Skeletal muscle satellite cell (primary cell): ENCODE measurements at regions not wholly inside any gene's neighbourhood (a gene's known extent, or its start where the extent isn't known, plus 50 kb on each side); places are given as distances from the start of the nearest gene placed in this dataset.
"Not testable (repeated sequence)": the region's sequence is repeated elsewhere in the genome, so short reads cannot be mapped to it uniquely, and the experiment has no call there.

ENCODE experiments used
- H3K27me3 ChIP-seq: 2 replicates; pipeline ENCODE4 v1.7.0; 2013; ENCODE audit warnings: low read length; ENCODE audit not compliant: control insufficient read depth, insufficient read depth
- H3K36me3 ChIP-seq: 2 replicates; pipeline ENCODE4 v1.7.0; 2013; ENCODE audit warnings: mild to moderate bottlenecking, control low read depth, low read length; ENCODE audit not compliant: insufficient read depth
- H3K4me1 ChIP-seq: 2 replicates; pipeline ENCODE4 v1.7.0; 2013; ENCODE audit warnings: low read length; ENCODE audit not compliant: control insufficient read depth, insufficient read depth
- H3K4me2 ChIP-seq: 2 replicates; pipeline ENCODE4 v1.7.0; 2013; ENCODE audit warnings: mild to moderate bottlenecking, low read length
- H3K4me3 ChIP-seq: 2 replicates; pipeline ENCODE4 v1.7.0; 2013; ENCODE audit warnings: low read length
- H3K9ac ChIP-seq: 2 replicates; pipeline ENCODE4 v1.7.0; 2013; ENCODE audit warnings: mild to moderate bottlenecking, low read depth, low read length, moderate library complexity
- H3K9me3 ChIP-seq: replicated peaks from 2 replicates; pipeline ENCODE4 v1.7.0; 2013; ENCODE audit warnings: mild to moderate bottlenecking, control low read depth, low read length

DNA sequence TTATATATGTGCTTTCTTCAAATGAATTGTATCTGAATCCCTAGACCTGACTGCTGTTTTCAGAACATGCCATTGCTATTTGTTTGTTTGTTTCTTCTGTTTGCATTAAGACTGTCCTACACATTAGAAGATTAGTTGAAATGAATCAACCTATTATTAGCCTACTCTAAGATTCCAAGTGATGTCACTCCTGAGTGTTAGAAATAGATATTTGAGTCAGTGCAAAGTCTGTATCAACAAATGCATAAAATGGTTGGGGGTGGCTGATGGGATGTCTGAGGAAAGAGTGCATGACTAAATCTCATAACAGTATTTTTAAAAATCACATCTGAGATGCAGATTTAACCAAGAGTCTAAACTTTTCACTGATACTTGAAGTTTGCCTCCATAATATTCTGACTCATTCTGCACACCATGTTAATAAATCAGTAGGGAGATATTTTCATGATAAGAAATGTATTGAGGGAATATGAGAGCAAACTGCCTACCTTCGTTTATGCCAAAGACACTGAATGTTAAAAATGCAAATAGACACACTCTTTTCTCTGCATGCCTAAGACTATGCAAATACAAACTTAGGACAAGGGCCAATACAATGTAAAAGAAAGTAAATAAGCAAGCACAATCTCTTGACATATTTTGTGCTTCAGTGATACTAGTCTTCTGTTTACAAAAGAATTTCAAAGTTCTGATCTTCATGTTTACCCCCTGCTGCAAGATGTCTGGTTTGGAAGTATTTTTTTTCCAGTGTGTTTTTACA lies 253.3 kb downstream of the LIG4 start:
- Histone ChIP-seq H3K9ac (no peak overlapping the region), H3K9me3 (peaks cover 4% of the 10 kb centered on the region), H3K36me3 (no peaks in the 10 kb centered on the region)

DNA sequence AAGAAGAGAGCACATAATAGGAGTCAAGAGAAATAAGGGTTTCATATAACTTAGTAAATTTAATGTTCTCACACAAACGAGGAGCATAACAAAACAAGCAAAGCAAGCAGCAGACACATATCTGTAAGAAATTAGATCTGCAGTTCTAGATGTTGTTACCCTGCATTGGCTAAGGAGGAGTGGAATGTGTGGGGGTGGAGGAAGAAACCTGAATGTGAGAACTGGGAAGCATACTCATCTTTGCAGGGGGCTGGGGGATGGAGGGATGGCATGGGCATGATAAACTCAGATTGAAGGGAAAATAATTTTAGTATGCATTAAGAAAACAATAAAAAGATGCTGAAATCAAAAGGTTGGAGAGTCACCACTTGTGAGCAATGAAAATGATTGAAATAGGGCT lies 255.0 kb downstream of the LIG4 start:
- Histone ChIP-seq H3K36me3 (no peaks in the 10 kb centered on the region), H3K4me3 (no peak overlapping the region), H3K9me3 (peaks cover 4% of the 10 kb centered on the region), H3K4me1 (no peaks in the 10 kb centered on the region), H3K4me2 (no peak overlapping the region), H3K9ac (no peak overlapping the region), H3K27me3 (no peaks in the 10 kb centered on the region)

More for the DNA sequence above, 253.3 kb downstream of the LIG4 start:
- no peaks in the 10 kb centered on the region for H3K4me1 ChIP-seq
- H3K4me2 ChIP-seq: no peak overlapping the region
- no peak overlapping the region for H3K4me3 ChIP-seq
- no peaks in the 10 kb centered on the region for H3K27me3 ChIP-seq

DNA sequence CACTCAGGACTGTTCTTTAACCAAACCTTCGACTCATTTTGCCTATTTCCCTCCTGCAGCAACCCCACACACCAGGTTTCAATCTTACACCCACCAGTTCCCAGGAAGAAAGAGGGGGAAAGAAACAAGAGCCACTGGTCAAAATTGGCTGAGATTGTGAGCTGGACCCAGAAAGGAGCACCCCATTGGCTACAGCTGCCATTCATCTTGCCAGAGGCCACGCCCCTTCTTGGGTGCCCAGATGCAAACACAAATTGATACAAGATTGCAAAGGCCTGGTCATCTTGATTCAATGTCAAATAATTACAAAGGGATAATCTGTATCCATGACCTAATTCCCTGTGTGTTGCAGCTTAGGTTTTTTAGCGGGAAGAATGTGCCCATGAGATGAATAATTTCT lies 258.4 kb downstream of the LIG4 start:
- Histone ChIP-seq H3K4me2 (no peak overlapping the region), H3K9ac (no peak overlapping the region), H3K36me3 (no peaks in the 10 kb centered on the region), H3K4me1 (no peaks in the 10 kb centered on the region), H3K4me3 (no peak overlapping the region), H3K9me3 (no peaks in the 10 kb centered on the region), H3K27me3 (no peaks in the 10 kb centered on the region)

DNA sequence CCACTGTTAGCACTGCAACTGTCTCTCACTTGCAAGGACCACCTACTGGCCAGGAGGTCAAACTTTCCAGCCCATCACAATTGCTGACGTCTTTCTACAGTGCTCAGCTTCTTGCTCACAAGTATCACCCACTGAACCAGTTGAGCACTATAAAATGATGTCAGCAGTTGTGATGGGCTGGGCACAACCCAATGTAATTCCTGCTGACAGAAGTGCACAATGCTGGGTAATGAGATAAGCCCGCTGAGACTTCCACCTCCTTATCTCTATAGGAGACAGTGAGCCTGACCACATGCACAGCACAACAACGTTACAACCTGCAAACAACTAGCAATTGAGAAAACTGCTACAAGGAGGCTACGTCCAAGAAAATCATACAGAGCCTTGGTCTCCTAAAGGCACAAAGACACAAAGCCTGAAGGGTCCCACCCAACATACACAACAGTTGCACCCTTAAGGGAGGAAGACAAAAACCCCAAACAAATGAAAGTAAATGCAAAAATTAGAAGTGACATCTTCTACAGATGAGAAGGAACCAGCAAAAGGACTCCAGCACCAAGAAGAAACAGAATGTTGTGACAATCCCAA lies 273.2 kb downstream of the LIG4 start:
- no peaks in the 10 kb centered on the region for H3K27me3 ChIP-seq
- H3K9me3 ChIP-seq: peaks cover 14% of the 10 kb centered on the region
- no peak overlapping the region for H3K9ac ChIP-seq
- no peak overlapping the region for H3K4me2 ChIP-seq
- no peak overlapping the region for H3K4me3 ChIP-seq
- no peaks in the 10 kb centered on the region for H3K36me3 ChIP-seq
- H3K4me1 ChIP-seq: no peaks in the 10 kb centered on the region

DNA sequence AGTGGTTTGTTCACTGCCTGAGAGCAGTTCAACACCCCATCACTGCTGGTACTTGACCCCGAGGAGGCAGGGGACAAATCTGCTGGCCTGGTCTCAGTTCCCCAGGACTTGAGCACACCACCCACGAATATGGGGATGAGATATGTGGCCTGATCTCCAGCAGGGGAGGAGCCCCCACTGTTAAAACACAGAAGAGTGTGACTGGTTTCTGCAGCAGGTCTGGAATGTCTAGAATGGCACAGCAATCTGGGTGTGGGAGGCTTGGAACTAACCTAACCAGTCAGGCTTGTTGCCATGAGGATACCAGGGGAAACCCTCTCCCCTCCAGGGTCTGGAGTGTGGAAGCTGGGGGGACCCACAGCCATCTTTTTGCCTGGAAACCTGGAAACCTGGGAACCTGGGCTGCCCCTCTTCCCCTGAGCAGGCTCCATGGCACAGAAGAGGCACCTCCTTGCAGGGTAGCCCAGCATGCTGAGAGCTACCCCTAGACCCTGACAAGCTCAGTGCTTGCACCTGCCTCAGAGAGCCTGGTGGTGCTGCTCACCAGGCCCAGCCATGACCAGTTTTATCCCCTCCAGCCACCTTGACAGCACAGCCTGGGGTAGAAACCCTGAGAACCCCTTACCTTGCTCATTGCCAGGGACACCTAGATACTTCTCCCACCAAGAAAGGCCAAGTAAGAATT lies 273.8 kb downstream of the LIG4 start:
- H3K4me2 ChIP-seq: no peak overlapping the region
- no peaks in the 10 kb centered on the region for H3K36me3 ChIP-seq
- no peaks in the 10 kb centered on the region for H3K4me1 ChIP-seq
- H3K4me3 ChIP-seq: no peak overlapping the region
- H3K9me3 ChIP-seq: peaks cover 14% of the 10 kb centered on the region
- no peaks in the 10 kb centered on the region for H3K27me3 ChIP-seq
- H3K9ac ChIP-seq: no peak overlapping the region

DNA sequence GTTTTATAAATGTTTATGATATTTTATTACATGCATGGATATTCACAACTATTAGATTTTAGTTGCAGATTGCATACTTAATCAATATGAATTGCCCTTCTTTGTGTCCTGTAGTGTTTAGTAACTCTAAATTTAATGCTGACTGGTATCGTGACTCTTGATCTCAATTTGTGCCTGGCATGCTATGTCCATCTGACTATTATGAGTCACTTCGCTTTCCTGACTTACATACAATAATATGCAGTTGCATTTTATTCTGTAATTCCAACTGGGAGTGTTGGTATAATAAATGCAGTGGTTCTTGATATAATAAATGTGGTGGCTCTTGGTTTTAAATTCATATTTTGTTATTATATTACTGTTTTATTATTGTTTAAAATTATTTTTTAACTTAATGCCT lies 277.5 kb downstream of the LIG4 start:
- peaks cover 14% of the 10 kb centered on the region for H3K9me3 ChIP-seq
- H3K27me3 ChIP-seq: no peaks in the 10 kb centered on the region
- H3K9ac ChIP-seq: no peak overlapping the region
- H3K4me2 ChIP-seq: no peak overlapping the region
- H3K4me1 ChIP-seq: no peaks in the 10 kb centered on the region
- H3K36me3 ChIP-seq: no peaks in the 10 kb centered on the region
- H3K4me3 ChIP-seq: no peak overlapping the region

- Histone ChIP-seq H3K4me1 (no peaks in the 10 kb centered on the region), H3K9ac (no peak overlapping the region), H3K4me3 (no peak overlapping the region), H3K9me3 (no peaks in the 10 kb centered on the region), H3K36me3 (no peaks in the 10 kb centered on the region), H3K27me3 (no peaks in the 10 kb centered on the region), H3K4me2 (no peak overlapping the region)
Measured at GRCh38 chr13:107931056-107931455, 284.3 kb downstream of the LIG4 start.

DNA sequence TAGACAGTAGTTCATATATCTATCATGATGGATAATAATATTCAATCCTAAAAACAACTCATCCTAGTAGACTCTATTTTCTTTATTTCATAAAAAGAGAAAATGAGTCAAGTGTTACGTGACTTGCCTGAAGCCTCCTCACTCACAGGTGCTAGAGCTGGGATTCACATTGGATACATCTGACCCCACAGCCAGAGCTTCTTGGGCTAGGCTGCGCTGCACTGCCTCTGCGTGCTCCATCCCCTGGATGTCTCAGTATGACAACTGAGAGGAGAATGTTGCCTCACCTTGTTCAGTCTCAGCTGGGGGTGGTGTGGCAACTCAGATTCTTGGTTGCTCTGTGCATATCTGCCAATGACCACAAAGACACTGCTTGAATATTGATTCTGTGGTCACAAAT lies 286.6 kb downstream of the LIG4 start:
- H3K27me3 ChIP-seq: no peaks in the 10 kb centered on the region
- H3K4me1 ChIP-seq: no peaks in the 10 kb centered on the region
- H3K9me3 ChIP-seq: no peaks in the 10 kb centered on the region
- no peak overlapping the region for H3K4me2 ChIP-seq
- H3K4me3 ChIP-seq: no peak overlapping the region
- no peaks in the 10 kb centered on the region for H3K36me3 ChIP-seq
- H3K9ac ChIP-seq: no peak overlapping the region

GRCh38 chr13:107927557-107927956 lies 287.8 kb downstream of the LIG4 start:
- Histone ChIP-seq H3K4me3 (no peak overlapping the region), H3K4me1 (no peaks in the 10 kb centered on the region), H3K36me3 (no peaks in the 10 kb centered on the region), H3K4me2 (no peak overlapping the region), H3K9me3 (no peaks in the 10 kb centered on the region), H3K27me3 (no peaks in the 10 kb centered on the region), H3K9ac (no peak overlapping the region)

DNA sequence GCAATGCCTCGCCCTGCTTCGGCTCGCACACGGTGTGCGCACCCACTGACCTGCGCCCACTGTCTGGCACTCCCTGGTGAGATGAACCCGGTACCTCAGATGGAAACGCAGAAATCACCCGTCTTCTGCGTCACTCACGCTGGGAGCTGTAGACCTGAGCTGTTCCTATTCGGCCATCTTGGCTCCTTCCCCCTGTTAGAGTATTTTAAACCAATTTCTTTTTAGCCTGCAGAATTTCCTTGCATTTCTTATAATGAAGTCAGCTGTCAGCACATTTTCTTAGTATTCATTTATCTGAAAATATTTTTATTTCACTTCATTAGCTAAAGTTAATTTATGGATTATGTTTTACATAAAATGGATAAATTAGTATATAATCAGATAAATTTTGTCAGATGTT lies 288.8 kb downstream of the LIG4 start:
- not testable (repeated sequence) for H3K9me3 ChIP-seq, H3K4me2 ChIP-seq, H3K36me3 ChIP-seq, H3K27me3 ChIP-seq, H3K4me3 ChIP-seq, H3K9ac ChIP-seq, H3K4me1 ChIP-seq

DNA sequence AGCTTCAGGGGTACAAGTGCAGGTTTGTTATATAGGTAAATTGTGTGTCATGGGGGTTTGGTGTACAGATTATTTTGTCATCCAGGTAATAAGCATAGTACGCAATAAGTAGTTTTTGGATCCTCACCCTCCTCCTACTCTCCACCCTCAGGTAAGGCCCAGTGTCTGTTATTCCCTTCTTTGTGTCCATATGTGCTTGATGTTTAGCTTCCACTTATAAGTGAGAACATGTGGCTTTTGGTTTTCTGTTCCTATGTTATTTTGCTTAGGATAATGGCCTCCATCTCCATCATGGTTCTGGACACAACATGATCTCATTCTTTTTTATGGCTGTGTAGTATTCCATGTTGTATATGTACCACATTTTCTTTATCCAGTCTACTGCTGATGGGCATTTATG lies 298.4 kb downstream of the LIG4 start:
- H3K4me1 ChIP-seq, H3K4me2 ChIP-seq, H3K27me3 ChIP-seq, H3K4me3 ChIP-seq, H3K9ac ChIP-seq, H3K36me3 ChIP-seq, H3K9me3 ChIP-seq: not testable (repeated sequence)

DNA sequence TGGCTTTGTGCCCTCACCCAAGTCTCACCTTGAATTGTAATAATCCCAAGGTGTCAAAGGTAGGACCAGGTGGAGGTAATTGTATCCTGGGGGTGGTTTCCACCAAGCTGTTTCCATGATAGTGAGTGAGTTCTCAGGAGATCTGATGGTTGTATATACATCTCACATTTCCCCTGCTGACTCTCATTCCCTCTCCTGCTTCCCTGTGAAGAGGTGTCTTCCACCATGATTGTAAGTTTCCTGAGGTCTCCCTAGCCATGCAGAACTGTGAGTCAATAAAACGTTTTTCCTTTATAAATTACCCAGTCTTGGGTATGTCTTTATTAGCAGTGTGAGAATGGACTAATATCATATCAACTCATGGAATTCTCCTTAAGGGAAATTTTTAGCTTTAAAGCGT lies 302.6 kb downstream of the LIG4 start:
- Histone ChIP-seq H3K27me3 (no peaks in the 10 kb centered on the region), H3K36me3 (no peaks in the 10 kb centered on the region), H3K4me1 (no peaks in the 10 kb centered on the region), H3K9ac (no peak overlapping the region), H3K4me3 (no peak overlapping the region), H3K4me2 (no peak overlapping the region), H3K9me3 (no peaks in the 10 kb centered on the region)
